GM10248 (cell line): ENCODE measurements at regions not wholly inside any gene's neighbourhood (a gene's known extent, or its start where the extent isn't known, plus 50 kb on each side); places are given as distances from the start of the nearest gene placed in this dataset.

ENCODE experiments used
- CTCF ChIA-PET: fragments of 300-600 bp; sonication (Branson Sonifier 250); formaldehyde crosslinking; extraction: SDS; loops from one replicate; lab custom pipeline; 2021; ENCODE audit warnings: antibody characterized with exemption; lab: Yijun Ruan, JAX
- POLR2A ChIA-PET: fragments of 350-650 bp; sonication (Branson Sonifier 250); formaldehyde crosslinking; extraction: SDS; loops from one replicate; lab custom pipeline; 2020; ENCODE audit warnings: antibody characterized with exemption; lab: Yijun Ruan, JAX
- DNase-seq: peaks from one replicate; pipeline ENCODE4 v3.0.0; 2012; ENCODE audit errors: extremely low spot score
- CTCF ChIP-seq: IDR thresholded peaks from 2 replicates; pipeline ENCODE4 v1.5.1; 2012; ENCODE audit warnings: mild to moderate bottlenecking, low read depth; ENCODE audit errors: extremely low read depth, missing control alignments, control extremely low read depth

GRCh38 chr11:11675671-11676181 is 53.9 kb upstream of the GALNT18 start:
- ChIA-PET POLR2A (no interaction called here), CTCF (no interaction called here)
- TF ChIP-seq CTCF: no peak
- no peak for DNase-seq

- POLR2A ChIA-PET: no interaction called here
- DNase-seq: no peak
- CTCF ChIA-PET: interaction anchor here (0.9 to 1.3 kb wide), 3 partner anchors 15 to 115 kb away, joined by 3 to 4 read pairs (median 3); no protein-coding TSS in a partner anchor
- TF ChIP-seq CTCF: no peak
Observed at GRCh38 chr11:11672789-11673188, 51.0 kb upstream of the GALNT18 start.

GRCh38 chr11:11672101-11672500 is 50.3 kb upstream of the GALNT18 start:
- CTCF ChIA-PET: interaction anchor here (0.9 to 1.3 kb wide), 2 partner anchors 15 to 16 kb away, joined by 3 to 4 read pairs; no protein-coding TSS in a partner anchor
- no peak for TF ChIP-seq CTCF
- POLR2A ChIA-PET: no interaction called here
- no peak for DNase-seq
